GM11168 (cell line): ENCODE measurements at regions not wholly inside any gene's neighbourhood (a gene's known extent, or its start where the extent isn't known, plus 50 kb on each side); places are given as distances from the start of the nearest gene placed in this dataset.
"Not testable (repeated sequence)": the region's sequence is repeated elsewhere in the genome, so short reads cannot be mapped to it uniquely, and the experiment has no call there.

Experiments used
- in situ Hi-C: fragments of 300-500 bp; cut with MboI; formaldehyde crosslinking; loops from one replicate; pipeline ENCODE4 v1.12.0; 2022; ENCODE audit warnings: low sequenced_read_pairs; ENCODE audit not compliant: unreplicated experiment

DNA sequence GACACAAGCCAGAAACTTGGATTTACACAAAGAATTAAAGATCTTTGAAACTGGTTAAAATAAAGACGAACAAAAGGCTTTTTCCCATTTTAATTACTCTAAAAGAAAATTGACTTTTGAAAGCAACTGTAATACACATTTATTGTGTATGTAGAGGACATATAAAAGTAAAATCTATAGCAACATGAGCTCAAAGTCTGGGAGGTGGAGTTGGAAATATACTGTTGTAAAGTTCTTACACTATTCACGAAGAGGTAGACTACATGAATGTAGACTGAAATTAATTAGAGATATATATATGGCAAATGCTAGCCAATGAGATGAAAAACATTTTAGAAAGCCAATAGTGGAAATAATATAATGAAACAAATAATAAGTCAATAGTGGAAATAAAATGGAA is 251.0 kb downstream of the AHR start:
- in situ Hi-C loops = no loop called here

DNA sequence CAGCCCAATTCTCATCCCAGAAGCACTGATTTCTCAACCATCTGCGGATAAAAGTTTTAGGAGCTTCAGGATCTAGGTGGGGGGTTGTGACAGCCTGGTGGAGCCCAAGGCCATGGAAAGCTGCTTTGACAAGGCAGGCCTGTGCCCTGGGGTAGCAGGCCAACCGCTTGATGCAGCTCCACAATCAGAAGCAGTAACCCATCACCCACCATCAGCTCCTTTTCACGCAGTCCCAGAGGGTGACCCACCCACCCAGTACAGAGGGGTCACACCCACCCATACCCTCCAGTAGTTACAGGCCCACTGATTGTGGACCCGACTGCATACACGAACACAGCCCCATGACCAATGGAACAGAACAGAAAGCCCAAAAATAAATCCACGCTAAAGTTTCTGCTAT is 253.9 kb downstream of the AHR start:
- in situ Hi-C loops = no loop called here

DNA sequence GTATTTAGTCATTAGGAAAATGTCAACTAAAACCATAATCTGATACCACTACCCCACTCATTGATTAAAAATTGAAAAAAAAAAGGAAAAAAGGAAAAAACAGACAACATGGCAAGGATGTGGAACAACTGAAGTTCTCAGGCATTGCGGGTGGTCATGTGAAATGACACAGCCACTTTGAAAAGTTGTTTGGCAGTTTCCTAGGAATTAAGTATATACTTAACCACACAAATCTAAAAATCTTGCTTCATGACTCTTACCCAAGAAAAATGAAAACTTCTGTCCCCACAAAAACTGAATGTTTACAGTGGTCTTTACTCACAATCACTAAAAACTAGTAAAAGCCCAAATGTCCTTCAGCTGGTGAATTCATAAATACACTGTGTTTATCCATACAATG is 254.5 kb downstream of the AHR start:
- in situ Hi-C loops = no loop called here

DNA sequence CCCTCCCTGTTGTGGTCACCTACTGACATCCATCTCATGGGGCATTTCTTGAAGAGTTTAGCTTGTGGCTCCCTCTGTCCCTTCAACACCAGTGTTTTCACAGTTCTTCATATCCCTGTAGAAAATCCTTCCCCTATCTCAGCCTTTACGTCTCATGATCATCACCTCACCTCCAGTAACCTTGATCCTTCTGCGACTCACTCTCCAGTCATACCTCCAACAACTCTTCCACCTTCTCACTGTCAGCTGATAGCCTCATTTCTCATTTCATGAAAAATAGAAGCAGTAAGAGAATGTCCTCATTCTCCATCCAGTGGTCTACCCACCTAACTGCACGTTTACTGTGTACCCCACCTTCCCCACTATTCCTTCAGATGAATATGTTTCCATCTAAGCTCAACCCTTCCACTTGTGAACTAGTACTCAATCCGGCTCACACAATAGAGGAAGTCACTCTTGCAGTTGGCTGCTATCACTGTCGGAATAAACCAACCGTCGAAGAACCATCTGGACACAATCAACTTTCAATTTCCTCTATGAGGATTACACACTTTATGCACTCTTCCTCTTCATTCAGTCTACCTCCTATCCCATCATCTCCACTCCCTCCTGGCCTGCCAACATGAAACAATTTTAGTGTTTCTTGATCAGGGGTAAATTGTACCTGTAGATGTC is 256.0 kb downstream of the AHR start:
- in situ Hi-C loops = no loop called here

DNA sequence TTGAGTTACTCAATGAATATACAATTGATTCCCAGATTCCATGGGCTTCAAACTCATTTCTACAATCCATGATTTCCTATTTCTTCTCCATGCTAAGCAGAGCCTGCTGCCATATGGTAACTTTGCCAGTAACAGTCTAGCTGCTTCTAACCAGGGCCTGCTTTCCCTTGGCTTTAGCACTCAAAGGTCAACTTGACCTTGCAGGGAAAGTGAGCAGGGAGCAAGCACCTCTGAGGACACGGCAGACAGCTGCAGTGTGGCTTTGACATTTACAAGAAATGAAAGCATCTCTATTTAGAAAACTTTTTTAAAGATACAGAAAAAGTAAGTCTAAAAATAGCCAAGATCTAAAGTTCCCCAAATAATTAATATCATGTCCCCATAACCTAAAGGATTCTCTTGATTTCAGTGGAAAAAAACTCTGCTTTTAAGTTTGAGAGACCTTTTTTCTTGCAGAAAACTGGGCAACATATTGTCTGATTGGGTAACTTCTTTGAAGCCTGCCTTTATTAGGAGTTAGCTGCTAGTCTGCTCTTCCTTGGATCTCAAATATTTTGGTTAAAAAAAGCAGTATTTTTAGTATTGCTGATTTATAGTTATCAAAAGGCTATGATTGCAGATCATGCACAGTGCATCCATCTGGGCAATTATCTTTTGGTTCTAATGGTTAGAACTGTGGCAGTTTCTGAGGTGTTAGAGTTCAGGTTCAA is 257.9 kb downstream of the AHR start:
- in situ Hi-C loops = no loop called here

DNA sequence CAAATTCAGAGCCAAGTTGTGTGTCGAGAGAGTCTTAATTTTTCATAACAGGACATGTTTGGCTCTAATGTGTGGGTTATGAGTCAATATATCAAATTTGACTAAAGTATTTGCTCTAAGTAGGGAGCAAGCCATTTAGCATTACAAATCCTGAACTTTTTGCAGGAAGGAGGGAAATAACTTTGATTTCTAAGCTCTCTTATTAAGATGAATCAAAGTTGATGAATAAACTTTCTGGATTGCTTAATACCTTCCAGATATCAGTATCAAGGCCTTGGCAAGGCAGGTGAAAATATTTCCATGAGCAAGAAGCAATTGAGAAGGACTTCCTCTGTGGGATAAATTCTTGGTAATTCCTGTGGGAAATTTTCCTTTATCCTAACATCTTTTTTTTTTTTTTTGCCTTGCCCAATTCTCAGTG is 258.8 kb downstream of the AHR start:
- in situ Hi-C loops = no loop called here

DNA sequence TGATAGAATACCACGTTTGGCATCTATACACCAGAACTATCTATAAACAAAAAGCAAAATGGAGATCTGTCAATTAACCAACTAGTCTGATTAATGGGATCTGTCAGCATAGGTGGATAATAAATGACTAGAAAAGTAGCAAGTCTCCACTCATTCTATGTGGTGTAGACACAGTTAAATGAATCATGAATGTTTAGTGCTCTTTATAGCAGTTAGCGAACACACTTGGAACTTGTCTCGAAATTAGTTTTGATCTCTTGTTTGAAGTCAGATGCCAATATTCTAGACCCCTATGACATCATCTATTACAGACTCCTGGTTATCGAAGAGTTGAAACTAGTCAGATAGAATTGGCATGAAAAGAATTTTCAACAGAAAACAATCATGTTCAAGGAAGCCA is 259.7 kb downstream of the AHR start:
- in situ Hi-C loops = no loop called here

DNA sequence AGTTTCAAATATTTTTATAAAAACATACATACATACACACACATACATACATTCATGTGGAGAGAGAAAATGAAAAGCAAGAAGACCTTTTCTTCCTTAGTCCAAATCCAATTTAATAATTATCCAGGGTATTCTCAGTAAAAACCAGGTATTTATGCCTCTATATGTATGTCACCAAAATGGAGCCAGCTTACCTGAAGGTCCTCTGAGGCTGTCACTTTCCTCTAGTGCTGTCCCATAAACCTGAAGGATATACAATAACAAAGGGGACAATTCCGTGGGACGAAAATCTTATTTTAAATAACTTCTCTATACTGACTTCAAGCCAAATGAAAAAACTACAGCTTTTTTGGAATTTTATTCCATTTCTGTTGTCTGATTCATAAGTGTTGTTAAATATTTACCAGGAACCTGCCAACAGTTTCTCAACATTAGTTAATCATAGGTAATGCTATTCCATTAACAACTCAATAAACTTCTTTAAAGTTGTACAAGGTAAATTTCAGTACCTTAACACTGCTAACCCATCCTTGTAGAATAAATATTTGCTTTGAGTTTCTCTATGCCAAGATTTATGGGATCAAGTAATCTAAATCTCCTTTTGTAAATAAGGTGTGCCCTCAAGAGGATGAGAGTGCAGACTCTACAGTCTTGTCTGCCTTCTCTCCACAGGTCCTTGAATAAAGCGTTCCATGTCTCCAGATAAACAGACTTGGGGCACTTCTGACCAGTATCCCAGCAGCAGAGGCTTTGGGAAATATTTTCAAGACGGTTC is 260.3 kb downstream of the AHR start:
- in situ Hi-C loops = no loop called here

DNA sequence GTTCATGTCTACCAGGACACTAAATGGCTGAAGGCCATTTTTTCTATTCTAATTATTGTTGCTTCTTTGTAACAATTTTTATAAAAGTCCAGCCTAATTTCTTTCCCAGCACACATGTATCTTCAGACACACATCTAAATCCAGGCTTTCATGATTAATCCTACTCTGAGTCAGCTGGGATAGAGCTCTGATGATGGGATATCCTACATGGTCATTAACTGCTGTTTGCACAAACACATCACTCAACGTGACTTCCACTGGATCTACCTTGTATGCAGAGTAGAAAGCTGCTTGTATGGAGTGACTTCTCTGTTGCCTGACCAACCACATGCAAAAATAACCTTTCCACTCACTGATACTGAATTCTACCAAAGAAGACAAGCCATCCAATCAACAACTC is 260.9 kb downstream of the AHR start:
- in situ Hi-C loops = no loop called here

DNA sequence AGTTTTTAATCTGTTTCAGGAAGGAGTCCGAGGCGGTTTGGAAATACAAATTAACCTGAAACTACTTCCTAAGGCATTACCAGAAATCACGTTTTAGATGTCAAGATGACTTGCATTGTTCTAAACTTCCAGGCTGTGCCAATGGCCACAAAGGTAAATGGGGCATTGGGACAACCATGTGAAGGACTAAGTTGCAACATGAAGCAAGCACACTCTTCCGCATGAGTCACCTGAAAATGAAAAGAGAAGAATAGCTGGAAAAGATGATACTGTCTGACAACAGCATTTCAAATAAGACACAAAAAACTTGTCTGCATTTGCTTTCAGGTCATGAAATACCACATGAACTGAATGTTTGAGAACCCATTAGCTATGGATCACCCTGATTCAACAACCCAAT is 262.1 kb downstream of the AHR start:
- in situ Hi-C loops = no loop called here

DNA sequence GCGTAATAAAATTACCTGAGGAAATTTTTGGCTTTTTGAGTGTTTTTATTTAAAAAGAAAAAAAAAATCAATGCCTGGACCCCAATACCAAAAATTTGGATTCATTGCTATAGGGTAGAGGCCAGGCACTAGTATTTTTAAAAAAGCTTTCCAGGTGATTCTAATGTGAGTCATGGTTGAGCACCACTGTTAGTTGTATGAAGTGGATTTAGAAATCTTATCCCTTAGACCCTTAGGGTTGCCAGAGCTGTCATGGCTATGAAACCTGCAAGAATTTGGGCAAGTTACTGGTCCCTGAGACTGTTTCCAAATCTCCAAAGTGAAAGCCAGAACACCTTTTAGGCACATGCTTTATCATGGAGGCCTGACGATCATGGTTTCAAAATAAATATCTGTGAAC is 262.5 kb downstream of the AHR start:
- in situ Hi-C loops = no loop called here

DNA sequence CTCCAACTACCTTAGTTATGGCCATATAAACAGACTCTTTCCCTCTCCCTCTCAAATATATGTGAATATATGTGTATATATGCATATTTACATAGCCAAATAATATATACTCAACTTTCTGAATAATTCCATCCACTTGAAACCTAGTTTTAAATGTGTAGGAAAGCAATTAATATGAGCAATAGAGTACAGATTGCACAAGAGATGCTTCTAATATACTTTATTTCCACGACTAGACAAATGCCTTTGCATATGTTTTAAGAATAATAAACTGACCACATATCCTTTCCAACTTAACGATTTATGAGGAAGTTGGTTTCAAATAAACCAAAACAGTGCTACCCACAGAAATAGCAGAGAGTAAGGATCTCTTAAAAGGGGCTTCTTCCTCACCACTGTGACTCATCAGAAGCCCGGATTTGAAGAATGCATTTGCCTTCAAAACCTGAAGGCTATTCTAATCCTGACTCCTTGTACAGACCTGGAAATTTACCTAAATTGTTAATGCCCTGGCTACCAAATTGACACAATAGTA is 266.3 kb downstream of the AHR start:
- in situ Hi-C loops = no loop called here

DNA sequence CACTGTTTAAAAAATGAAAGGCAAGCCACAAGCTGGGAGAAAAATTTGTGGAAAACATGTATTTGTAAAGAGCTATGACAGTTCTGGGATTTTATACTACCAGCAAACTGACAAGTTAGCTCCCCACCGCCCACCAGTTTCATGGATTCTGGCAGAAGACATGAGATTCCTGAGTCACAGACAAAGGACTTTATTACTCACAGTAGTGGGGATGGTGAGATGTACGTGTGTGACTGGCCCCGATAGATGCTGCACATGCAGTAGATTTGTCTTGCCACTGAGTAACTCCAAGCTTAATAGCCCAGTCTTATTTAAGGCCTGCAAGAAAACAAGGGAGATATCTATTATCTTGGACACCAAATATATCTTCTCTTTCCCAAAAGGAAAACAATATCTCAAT is 281.7 kb downstream of the AHR start:
- in situ Hi-C loops = no loop called here

DNA sequence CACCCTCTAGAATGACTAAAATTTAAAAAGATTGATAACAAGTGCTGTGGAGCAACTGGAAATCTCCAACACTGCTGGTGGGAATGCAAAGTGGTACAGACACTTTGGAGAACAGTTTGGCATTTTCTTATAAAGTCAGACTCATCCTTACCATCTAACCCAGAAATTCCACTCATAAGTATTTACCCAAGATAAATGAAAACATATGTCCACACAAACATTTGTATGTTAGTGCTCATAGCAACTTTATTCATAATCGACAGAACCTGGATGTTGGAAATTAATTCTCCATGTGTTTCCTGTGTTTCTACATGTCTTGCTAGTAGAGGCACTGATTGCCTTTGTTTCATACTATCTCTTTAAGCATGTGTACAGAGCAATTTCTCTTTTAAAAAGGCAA is 282.4 kb downstream of the AHR start:
- in situ Hi-C loops = no loop called here

DNA sequence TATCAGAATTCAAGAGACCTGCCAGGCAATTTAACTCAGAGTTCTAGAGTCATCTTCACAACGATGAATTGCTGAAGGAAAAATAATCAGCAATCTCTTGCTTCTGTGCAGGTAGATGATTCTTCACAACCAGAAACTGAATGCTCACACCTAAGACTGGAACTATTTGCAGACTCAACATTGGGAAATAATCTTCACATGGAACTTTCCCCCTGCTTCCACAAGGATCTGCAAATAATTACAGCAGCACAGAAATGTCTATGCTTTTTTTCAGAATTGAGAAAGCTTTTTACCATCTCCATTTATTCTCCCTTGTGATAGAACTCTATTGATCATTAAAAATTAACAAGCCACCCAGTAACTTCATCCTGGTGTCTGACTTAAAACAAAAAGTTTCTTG is 282.8 kb downstream of the AHR start:
- in situ Hi-C loops = no loop called here

DNA sequence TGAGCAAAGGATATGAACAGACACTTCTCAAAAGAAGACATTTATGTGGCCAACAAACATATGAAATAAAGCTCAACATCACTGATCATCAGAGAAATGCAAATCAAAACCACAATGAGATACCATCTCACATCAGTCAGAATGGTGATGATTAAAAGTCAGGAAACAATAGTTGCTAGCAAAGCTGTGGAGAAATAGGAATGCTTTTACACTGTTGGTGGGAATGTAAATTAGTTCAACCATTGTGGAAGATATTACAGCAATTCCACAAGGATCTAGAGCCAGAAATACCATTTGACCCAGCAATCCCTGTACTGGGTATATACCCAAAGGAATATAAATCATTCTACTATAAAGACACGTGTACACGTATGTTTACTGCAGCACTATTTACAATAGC is 284.2 kb downstream of the AHR start:
- in situ Hi-C loops = not testable (repeated sequence)

DNA sequence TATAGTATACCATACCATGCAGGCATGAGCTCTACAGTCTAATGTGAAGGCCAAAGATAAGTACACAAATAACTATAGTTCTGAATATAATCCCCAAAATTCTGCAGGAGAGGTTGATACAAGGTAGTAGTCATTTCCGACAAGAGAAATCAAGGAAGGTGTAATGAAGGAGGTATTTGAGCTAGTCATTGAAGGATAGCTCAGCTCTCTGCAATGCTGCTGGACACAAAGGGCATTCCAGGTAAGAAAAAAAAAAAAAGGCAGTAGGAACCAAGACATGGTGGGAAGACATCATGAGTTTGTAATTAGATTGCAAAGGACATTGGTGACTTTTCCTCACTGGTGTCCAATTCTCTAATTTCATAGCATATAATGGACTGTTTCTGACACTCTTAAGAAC is 285.3 kb downstream of the AHR start:
- in situ Hi-C loops = no loop called here

DNA sequence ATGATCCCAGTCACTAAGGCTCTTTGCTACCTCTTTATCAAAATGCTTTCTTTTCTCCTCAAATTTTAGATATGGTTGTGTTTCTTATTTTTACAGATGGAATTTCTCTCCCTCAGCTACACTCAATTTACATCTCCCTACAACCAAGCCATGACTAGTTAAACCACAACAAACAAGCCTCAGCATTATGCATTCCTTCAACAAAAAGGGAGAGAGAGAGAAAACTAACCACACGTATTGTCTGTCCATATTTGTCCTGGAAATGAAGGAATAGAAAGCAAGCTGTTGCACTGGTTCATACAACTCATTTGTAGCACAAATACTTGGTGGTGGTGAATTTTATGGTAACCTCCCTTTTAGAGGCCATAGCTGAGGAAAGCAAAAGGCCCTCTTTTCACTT is 286.4 kb downstream of the AHR start:
- in situ Hi-C loops = no loop called here

DNA sequence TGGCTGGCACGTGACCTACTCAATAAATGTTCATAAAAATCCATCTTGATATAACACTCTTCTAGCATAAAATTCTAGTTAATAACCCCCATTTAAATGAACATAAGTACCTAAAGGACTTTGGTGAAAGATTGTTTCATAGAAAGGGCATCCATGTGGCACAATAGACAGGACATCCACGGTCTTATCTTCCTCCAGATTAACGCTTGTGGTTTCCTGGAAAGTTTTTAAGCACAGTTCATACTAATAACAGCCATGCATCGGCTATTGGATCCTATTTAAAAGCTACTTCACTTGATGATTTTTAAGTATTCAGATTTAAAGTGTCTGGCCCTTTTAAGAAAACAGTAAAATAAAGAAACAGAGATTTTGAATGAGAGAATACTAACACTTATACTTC is 288.3 kb downstream of the AHR start:
- in situ Hi-C loops = no loop called here

DNA sequence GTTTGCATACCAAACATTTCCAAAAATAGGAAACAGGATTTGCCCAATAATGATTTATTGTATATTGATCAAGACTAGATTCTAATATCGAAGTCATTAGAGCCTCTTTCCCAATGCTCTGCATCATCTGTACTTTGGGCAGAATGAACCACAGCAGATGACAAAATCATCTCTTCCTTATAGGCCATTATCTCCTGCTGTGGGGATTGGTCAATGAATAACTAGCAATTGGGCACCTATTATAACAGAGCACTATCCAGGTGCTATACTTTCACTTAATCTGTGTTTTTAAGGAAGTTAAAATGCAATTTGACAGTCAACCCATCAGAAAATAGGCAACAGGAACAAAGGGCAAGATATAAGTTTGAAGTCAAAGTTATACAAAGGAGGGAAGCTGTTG is 290.3 kb downstream of the AHR start:
- in situ Hi-C loops = no loop called here

DNA sequence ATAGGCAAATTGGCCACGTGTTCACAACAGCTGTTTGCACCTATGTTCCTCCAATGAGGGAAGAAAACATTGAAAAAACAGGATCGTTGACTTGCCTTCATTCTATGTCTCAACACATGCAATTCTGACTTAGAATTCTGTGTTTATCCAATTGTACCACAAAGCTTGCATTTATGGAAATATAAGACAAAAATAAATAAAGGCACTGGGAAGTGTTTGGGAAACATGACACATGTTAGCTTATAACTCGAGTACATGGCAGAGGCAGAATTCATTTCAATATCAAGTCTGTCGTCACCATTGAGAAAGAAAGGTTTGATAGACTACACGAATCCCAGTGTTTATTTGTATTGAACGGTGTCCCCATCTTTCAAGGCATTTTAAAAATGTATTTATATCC is 291.2 kb downstream of the AHR start:
- in situ Hi-C loops = no loop called here
